GM23248 (cell line): ENCODE measurements at regions not wholly inside any gene's neighbourhood (a gene's known extent, or its start where the extent isn't known, plus 50 kb on each side); places are given as distances from the start of the nearest gene placed in this dataset.

Experiments used
- DNase-seq: peaks from one replicate; pipeline ENCODE4 v3.0.0-alpha.2; 2015
- H2AFZ ChIP-seq: fragments of 200-600 bp; sonication (generic); 2 replicates; pipeline ENCODE4 v1.6.1; 2016; ENCODE audit warnings: antibody characterized with exemption
- H3F3A ChIP-seq: fragments of 200-600 bp; sonication (generic); 2 replicates; pipeline ENCODE4 v1.6.1; 2016; ENCODE audit warnings: mild to moderate bottlenecking, antibody characterized with exemption, mixed run types; ENCODE audit not compliant: insufficient read depth
- H3K27ac ChIP-seq: fragments of 200-600 bp; sonication (generic); 2 replicates; pipeline ENCODE4 v1.5.1; 2016; ENCODE audit warnings: mild to moderate bottlenecking
- H3K27me3 ChIP-seq: fragments of 200-600 bp; sonication (generic); replicated peaks from 2 replicates; pipeline ENCODE4 v1.6.1; 2016; ENCODE audit warnings: mild to moderate bottlenecking; ENCODE audit not compliant: insufficient read depth
- H3K36me3 ChIP-seq: fragments of 200-600 bp; sonication (generic); 2 replicates; pipeline ENCODE4 v1.6.1; 2016; ENCODE audit warnings: low read depth, mild to moderate bottlenecking
- H3K4me1 ChIP-seq: fragments of 200-600 bp; sonication (generic); 2 replicates; pipeline ENCODE4 v1.6.1; 2016; ENCODE audit warnings: mild to moderate bottlenecking; ENCODE audit not compliant: insufficient read depth
- H3K4me2 ChIP-seq: fragments of 200-600 bp; sonication (generic); one replicate; pipeline ENCODE4 v1.6.1; 2016; ENCODE audit warnings: mild to moderate bottlenecking; ENCODE audit not compliant: unreplicated experiment
- H3K4me3 ChIP-seq: fragments of 200-600 bp; sonication (generic); 2 replicates; pipeline ENCODE4 v1.5.1; 2016; ENCODE audit warnings: mild to moderate bottlenecking
- H3K79me2 ChIP-seq: fragments of 200-600 bp; sonication (generic); 2 replicates; pipeline ENCODE4 v1.6.1; 2016; ENCODE audit warnings: mild to moderate bottlenecking; ENCODE audit not compliant: insufficient read depth
- H3K9ac ChIP-seq: fragments of 200-600 bp; sonication (generic); 2 replicates; pipeline ENCODE4 v1.6.1; 2016; ENCODE audit warnings: mild to moderate bottlenecking
- H3K9me2 ChIP-seq: fragments of 200-600 bp; sonication (generic); 2 replicates; pipeline ENCODE4 v1.6.1; 2016; ENCODE audit warnings: mixed run types, mild to moderate bottlenecking, moderate library complexity; ENCODE audit not compliant: insufficient read depth
- H3K9me3 ChIP-seq: fragments of 200-600 bp; sonication (generic); one replicate; pipeline ENCODE4 v1.6.1; 2017; ENCODE audit warnings: low read depth
- H4K20me1 ChIP-seq: fragments of 200-600 bp; sonication (generic); 2 replicates; pipeline ENCODE4 v1.6.0; 2016; ENCODE audit not compliant: insufficient read depth
- EZH2 ChIP-seq: fragments of 200-600 bp; sonication (generic); IDR thresholded peaks from 2 replicates; pipeline ENCODE4 v1.6.1; 2018; ENCODE audit warnings: antibody characterized with exemption, mild to moderate bottlenecking; ENCODE audit not compliant: insufficient read depth, poor library complexity, severe bottlenecking
- EZH2phosphoT487 ChIP-seq: fragments of 200-600 bp; sonication (generic); IDR thresholded peaks from 2 replicates; pipeline ENCODE4 v1.6.1; 2018; ENCODE audit warnings: antibody characterized with exemption, moderate library complexity, mild to moderate bottlenecking, low read depth; ENCODE audit not compliant: insufficient read depth
- WGBS, 2 experiments: methylation state at CpG; one replicate each; pipeline ENCODE4 v1.1.6; 2015 to 2017; ENCODE audit warnings: low lambda C conversion rate in 2 of 2, low coverage in 1 of 2; ENCODE audit errors: missing lambda C conversion rate in 2 of 2; 5-methylcytosine and 5-hydroxymethylcytosine counted together
- in situ Hi-C: fragments of 300-500 bp; cut with MboI; formaldehyde crosslinking; loops from 2 replicates; pipeline ENCODE4 v1.15.0; 2020

DNA sequence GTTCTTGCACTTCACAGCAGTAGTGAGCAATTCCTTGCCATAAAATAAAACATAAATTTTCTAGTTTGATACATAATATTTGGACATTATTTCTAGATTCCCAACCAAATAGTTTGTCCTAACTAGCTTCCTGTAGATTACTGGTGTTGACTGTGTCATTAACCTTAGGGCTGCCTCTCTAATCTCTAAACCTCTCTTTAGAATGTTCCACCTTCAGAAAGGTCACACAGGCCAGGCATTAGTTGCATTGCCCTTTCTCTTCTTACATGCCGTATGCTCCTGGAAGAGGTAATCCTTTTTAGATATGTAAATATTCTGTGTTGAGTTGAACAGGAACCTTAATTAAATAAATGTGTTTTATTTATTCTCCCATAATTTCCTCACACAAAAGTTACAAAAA lies 904.9 kb upstream of the CNTN5 start:
- H3K27ac ChIP-seq: no peak overlapping the region
- in situ Hi-C loops: no loop called here
- no peaks in the 10 kb centered on the region for H3F3A ChIP-seq
- no peak overlapping the region for H3K4me2 ChIP-seq
- no peaks in the 10 kb centered on the region for H3K79me2 ChIP-seq
- no peak for TF ChIP-seq EZH2
- no peak for TF ChIP-seq EZH2phosphoT487
- WGBS, 2 experiments: 14 to 36% methylated on average over 1 of the region's 1 CpG
- no peak for DNase-seq
- H4K20me1 ChIP-seq: no peaks in the 10 kb centered on the region
- no peak overlapping the region for H3K4me3 ChIP-seq
- H3K9ac ChIP-seq: no peak overlapping the region
- no peaks in the 10 kb centered on the region for H3K36me3 ChIP-seq
- no peaks in the 10 kb centered on the region for H3K27me3 ChIP-seq
- no peaks in the 10 kb centered on the region for H3K9me2 ChIP-seq
- H2AFZ ChIP-seq: no peak overlapping the region
- no peaks in the 10 kb centered on the region for H3K9me3 ChIP-seq
- no peaks in the 10 kb centered on the region for H3K4me1 ChIP-seq

DNA sequence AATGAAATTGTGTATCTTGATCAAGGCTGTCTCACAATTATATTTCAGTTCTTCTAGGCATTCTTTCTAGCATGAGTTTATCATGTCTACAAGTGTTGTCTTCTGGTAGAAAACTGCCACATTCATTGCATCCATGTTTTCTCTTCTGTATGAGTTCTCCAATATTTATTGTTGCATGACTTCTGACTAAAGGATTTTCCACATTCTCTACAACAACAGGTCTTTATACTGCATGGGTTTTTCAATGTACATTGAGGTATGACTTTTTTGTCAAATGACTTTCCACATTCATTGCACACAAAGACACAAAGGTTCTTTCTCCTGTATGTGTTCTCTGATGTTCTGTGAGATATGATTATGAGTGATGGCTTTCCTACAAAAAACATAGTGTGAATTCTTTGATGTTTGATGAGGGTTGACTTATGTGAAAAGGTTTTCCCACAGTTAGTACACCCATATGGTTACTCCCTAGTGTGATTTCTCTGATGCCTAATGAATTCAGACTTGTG lies 890.6 kb upstream of the CNTN5 start:
- Histone ChIP-seq H3K4me3 (no peak overlapping the region), H3K9me3 (no peaks in the 10 kb centered on the region), H3K4me1 (no peaks in the 10 kb centered on the region), H3K79me2 (no peaks in the 10 kb centered on the region), H2AFZ (no peak overlapping the region), H3K9ac (no peak overlapping the region), H3K36me3 (no peaks in the 10 kb centered on the region), H3K27ac (no peak overlapping the region), H3F3A (no peaks in the 10 kb centered on the region), H3K4me2 (no peak overlapping the region), H4K20me1 (no peaks in the 10 kb centered on the region), H3K27me3 (no peaks in the 10 kb centered on the region), H3K9me2 (no peaks in the 10 kb centered on the region)
- TF ChIP-seq EZH2phosphoT487: no peak
- TF ChIP-seq EZH2: no peak
- in situ Hi-C loops: loop anchor here (10.0 kb wide), 1 partner anchor 65 kb away; no protein-coding TSS in a partner anchor
- no peak for DNase-seq

DNA sequence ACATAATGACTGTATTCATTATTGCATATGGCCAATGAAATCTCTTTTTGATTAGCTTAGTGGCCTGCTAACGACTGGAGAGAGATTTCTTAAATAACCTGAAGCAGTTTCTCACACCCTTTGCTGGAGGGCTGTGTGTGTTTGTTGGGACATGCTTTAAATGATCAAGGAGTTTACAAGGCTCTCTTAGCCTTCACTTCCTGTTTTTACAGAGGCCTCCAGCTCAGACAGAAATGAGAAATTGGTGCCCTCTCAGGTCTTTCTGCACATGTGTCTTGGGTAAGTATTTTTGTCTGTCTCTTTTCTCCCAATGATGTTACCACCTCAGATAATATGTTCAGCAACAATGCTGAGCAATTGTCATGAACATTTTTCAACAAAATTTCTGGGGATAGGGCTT lies 884.4 kb upstream of the CNTN5 start:
- Histone ChIP-seq H3K9ac (no peak overlapping the region), H3K36me3 (no peaks in the 10 kb centered on the region), H3K9me2 (no peaks in the 10 kb centered on the region), H3K9me3 (no peaks in the 10 kb centered on the region), H3K4me2 (no peak overlapping the region), H3K27me3 (no peaks in the 10 kb centered on the region), H3K27ac (no peak overlapping the region), H3F3A (no peaks in the 10 kb centered on the region), H2AFZ (no peak overlapping the region), H3K4me1 (no peaks in the 10 kb centered on the region), H3K4me3 (no peak overlapping the region), H4K20me1 (no peaks in the 10 kb centered on the region), H3K79me2 (no peaks in the 10 kb centered on the region)
- no peak for TF ChIP-seq EZH2phosphoT487
- TF ChIP-seq EZH2: no peak
- no peak for DNase-seq
- in situ Hi-C loops: loop anchor here (10.0 kb wide), 1 partner anchor 58 kb away; no protein-coding TSS in a partner anchor
- 0 to 4% methylated on average over 1 of the region's 1 CpG for WGBS, 2 experiments

DNA sequence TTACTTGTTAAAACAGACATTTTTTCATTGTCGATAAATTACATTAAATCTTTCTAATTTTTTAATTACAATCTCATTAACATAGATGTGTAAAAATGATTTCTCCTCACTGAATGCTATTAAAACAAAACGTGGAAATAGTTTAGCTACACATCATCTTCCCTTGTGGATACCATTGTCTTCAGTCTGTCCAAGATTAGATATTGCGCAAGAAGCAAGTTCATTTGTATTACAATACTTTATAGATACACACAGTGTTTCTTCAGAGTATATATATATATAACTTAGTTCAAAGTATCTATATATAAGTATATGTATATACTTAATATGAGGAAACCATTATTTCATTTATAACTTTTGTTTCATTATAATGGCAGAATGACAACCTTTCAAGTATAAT lies 883.3 kb upstream of the CNTN5 start:
- in situ Hi-C loops: loop anchor here (10.0 kb wide), 1 partner anchor 57 kb away; no protein-coding TSS in a partner anchor
- 54 to 58% methylated on average over 3 of the region's 3 CpGs for WGBS, 2 experiments
- Histone ChIP-seq H2AFZ (no peak overlapping the region), H3K36me3 (no peaks in the 10 kb centered on the region), H3K79me2 (no peaks in the 10 kb centered on the region), H3K9ac (no peak overlapping the region), H3K27me3 (no peaks in the 10 kb centered on the region), H3F3A (no peaks in the 10 kb centered on the region), H3K9me3 (no peaks in the 10 kb centered on the region), H3K4me3 (no peak overlapping the region), H3K4me2 (no peak overlapping the region), H3K27ac (no peak overlapping the region), H3K4me1 (no peaks in the 10 kb centered on the region), H3K9me2 (no peaks in the 10 kb centered on the region), H4K20me1 (no peaks in the 10 kb centered on the region)
- DNase-seq: no peak
- TF ChIP-seq EZH2 (no peak), EZH2phosphoT487 (no peak)

DNA sequence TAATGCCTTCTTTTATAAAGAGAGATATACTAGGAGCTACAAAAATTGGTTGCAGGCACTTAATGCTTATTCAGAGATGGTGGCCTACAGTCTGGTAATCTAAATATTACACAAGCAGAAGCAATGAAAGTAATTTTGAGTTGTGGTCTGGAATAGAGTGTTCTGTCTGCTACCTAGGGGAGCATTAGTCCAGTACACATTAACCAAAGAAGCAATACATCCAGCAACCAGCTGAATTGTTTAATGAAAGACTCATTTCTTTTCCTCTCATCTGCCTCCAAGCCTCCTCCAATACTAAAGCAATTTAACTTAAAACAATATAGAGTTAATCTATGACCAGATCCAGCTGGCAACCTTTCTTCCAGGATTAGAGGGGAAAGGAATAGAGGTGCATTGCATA lies 877.1 kb upstream of the CNTN5 start:
- no peak for TF ChIP-seq EZH2phosphoT487
- no peak for TF ChIP-seq EZH2
- no peak for DNase-seq
- Histone ChIP-seq H3K4me1 (no peaks in the 10 kb centered on the region), H3K27ac (no peak overlapping the region), H2AFZ (no peak overlapping the region), H3K9ac (no peak overlapping the region), H3F3A (no peaks in the 10 kb centered on the region), H4K20me1 (no peaks in the 10 kb centered on the region), H3K27me3 (no peaks in the 10 kb centered on the region), H3K36me3 (no peaks in the 10 kb centered on the region), H3K79me2 (no peaks in the 10 kb centered on the region), H3K9me2 (no peaks in the 10 kb centered on the region), H3K9me3 (no peaks in the 10 kb centered on the region), H3K4me3 (no peak overlapping the region), H3K4me2 (no peak overlapping the region)
- in situ Hi-C loops: no loop called here
